Hepatic stellate cell (primary cell): ENCODE measurements at regions not wholly inside any gene's neighbourhood (a gene's known extent, or its start where the extent isn't known, plus 50 kb on each side); places are given as distances from the start of the nearest gene placed in this dataset.

Experiments used
- DNase-seq: peaks from one replicate; pipeline ENCODE4 v3.0.0; 2011; ENCODE audit warnings: low spot score

DNA sequence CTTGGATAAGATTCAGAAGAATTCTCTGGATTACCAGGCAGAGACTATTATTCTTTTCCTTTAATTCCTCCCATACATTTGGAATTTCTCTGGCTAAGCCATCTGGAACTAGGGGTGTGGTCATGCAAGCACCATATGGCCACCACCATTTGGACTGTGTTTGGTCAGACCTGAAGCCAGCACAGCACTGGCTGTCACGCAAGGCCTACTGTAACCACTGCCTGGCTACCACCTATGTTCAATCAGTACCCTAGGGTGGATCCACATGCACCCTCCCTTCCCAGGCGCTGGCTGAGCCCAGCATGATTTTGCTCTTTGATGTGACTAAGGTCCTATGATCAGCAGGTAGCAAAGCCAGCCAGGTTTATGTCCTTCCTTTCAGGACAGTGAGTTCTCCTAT lies 287.8 kb upstream of the GOLIM4 start:
- no peak for DNase-seq

DNA sequence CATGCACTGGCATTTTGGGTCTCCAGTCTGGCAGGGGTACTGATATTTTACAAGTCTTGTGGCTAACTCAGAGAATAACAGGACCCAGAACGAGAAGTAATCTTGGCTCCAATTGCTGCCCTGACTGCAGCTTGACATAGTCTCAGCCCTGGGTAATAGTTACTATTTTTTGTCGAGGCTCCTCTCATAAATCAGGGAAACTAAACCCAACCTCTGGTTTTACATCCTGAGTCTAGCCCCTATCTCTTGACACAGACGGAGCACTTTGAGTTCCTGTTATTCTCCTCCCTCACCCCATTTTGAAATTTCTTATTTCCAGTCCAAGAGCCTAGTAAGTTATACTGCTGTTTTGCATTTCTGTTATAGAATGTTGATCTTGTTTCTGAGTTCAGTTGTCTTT lies 276.1 kb upstream of the GOLIM4 start:
- DNase-seq = no peak

DNA sequence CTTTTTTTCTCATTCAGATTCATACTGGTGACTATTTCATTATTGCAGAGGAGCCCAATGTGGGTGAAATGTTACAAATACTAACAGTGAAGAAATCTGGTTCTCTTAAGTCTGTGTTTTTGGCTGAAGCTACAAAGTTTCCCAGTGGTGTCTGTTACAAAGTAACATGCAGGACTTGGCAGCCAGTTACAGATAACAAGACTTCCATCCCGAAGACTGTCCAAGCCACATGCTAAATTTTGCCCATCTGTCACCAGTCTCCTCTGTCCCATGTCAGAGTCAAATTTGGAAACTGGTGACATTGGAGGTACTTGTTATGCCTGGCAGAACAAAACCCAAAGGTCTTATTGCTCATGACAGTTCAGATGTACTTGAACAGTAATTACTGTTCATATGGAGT lies 269.2 kb upstream of the GOLIM4 start:
- DNase-seq = no peak

DNA sequence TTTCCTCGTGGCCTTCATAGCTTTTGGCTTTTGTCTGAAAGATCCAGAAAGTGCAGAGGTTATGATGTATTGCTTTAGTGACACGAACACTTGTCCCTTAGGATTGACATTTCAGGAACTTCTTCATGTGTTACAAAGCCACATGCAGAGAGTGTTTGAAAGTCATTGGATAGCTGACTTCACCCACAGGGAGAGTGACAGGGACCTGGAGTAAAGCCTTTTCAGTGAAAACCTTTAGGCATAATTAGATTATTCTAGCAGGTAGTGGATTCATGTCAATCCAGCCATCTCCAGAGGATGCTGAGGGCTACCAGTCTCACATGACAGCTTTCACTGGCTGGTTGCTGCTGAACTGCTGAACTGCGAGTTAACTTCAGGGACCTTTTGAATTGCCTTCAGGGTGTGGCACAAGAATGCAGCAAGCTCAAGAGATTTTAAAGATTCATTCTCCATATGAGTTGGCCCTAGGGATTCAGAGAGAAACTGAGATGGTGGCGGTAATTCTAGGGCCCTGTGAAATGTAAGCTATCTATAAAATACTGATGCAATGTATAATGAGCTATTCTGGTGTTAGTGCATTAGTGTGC lies 267.0 kb upstream of the GOLIM4 start:
- no peak for DNase-seq

DNA sequence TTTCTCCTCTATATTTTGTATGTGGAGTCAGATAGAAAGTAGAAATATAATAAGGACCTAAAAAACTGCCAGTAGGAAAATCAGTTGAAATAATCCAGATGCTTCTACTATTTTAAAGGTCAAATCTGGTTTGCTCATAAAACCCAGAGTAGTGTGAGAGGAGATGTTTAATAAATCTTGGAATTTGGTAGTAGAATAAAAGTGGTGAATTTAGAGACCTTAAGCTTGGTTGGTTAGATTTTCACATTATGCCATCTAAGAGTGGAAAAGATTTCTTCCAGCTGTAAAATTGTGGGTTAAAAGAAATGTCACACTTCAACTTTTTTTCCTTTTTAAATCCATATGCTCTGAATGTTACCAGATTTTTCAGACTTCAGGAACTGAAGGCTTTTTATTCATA lies 266.4 kb upstream of the GOLIM4 start:
- DNase-seq = no peak

DNA sequence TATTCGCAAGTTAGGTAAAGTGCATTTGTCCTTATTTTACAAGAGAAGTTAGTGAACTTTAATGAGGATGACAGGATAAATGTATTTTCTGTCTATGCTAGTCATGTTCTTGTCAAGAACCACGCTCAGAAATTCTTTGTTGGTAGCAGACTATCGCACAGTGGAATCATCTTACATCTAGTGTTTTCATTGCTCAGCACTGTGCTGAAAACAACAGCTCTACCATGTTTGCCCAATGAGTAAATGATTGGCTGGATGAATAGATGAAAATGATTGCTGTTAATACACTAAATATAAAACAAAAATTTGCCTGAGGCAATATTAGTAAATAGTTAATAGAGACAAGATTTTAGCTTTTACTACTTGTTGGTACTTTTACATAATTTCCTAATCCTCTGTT lies 265.3 kb upstream of the GOLIM4 start:
- DNase-seq = no peak

DNA sequence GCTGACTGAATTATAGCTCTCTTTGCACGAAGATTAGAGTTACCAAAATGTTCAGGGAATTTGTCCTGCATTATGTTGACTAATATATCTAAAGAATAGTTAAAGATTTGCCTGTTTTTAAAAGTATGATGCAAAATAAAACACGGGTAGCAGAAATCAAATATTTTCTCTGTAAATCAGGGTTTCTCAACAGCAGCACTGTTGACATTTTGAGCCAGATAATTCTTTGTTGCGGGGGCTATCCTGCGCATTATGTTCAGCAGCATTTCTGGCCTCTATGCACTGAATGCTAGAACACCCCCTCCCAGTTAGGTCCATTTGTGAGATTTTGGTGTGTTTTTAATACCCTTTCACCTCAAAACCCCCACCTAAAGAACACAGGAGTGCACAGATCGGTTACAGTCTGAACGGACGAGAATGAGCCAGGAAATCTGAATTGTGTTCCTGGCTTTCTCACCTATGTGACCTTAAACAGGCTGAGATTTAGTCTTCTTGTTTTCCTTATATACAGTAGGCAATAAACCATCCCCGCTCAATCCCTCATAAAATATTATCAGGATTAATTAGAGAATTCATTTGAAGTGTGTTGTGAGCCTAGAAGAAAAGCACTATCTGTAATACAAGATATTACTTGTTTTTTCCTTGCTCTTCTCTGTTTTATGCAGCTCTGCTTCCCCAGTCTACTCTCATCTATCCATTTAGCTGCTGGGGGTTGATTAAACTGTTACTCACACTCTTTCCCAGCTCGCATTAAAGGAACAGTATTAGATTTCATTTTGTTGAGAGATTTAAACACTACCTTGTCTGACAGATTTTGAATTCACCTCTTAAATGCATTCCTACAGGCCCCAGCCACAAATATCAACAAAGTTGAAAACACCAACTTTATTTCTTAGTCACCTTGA lies 247.5 kb upstream of the GOLIM4 start:
- DNase-seq = no peak

DNA sequence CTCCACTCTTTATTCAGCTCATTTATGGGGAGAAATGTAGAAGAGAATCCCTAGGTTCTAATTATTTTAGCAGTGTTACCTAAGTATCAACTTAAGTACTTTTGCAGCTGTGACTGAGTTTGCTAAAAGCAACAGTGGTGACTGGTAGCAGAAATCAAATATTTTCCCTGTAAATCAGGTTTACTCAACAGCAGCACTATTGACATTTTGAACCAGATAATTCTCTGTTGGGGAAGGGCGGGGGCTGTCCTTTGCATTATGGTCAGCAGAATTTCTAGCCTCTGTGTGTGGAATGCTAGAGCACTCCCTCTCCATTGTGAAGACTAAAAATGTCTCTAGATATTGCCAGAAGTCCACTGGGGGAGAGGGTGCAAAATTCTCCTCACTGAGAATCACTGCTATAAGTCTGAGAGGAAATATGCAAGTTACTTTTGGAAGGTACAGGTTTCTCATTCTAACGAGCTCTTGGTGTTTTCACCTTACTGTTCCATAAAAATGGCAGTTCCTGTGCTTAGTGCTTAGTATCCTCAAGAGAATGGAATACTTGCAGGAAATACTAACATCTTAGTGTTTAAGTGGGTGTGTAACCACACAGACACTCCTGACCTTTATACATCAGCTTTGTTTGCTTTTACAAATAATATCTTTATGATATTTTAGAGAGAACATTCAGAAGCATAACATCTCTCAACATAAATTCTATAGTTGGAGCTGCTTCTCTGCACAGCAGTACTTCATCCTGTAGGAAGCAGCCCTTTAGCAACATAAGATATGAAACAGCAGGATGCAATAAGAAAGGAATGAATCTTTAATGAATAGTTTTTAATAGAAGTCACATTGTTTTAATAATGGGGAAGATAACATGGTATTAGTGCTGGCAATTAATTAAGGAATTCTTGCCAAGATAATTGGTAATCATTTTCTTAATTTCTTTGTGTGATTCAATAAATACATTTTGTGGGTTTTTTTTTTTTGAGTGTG lies 246.5 kb upstream of the GOLIM4 start:
- DNase-seq = no peak

DNA sequence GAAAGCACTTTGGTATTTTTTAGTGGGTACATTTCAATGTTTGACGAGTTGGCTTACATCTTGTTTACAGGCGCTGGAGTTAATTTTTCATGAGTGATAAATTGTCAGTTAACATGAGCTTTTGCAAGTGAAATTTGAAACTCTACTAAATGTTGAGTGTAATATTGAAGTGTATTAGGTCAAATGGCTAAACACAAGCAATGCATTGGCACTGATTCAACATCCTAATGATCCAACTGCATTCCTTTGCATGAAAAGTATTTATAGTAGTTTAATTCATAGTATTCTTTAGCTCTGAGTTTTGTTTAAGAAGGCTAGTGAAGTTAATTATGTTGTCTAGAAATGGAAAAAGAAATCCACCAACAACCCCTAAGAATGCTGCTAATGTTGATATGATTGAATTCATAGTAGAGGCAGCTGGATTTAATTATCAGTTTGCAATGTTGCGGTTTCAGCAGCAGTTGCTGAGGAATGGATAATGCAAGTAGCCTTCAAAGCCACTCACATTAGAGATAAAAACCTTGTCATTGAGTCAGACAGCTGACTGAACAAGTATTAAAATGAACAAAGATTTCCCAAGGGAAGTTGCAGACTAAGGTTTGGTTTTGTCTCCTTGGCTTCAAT lies 245.6 kb upstream of the GOLIM4 start:
- DNase-seq = no peak

DNA sequence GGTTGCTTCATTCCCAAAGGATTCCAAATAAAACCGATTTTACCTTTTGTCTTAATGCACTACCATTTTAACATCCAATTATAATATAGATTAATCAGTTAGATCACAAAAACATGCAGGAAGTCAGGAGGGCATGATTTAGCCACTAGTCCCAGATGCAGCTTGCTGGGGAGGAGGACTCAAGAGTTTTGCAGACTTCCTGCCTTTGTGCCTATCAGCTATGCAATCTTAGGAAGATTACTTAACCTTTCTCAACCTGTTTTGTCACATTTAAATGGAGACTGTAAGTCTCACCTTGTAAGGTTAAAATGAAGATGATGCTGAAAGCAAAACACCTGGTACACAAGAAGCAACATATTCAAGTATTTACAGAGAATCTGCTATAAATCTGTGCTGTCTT lies 242.4 kb upstream of the GOLIM4 start:
- DNase-seq = no peak

DNA sequence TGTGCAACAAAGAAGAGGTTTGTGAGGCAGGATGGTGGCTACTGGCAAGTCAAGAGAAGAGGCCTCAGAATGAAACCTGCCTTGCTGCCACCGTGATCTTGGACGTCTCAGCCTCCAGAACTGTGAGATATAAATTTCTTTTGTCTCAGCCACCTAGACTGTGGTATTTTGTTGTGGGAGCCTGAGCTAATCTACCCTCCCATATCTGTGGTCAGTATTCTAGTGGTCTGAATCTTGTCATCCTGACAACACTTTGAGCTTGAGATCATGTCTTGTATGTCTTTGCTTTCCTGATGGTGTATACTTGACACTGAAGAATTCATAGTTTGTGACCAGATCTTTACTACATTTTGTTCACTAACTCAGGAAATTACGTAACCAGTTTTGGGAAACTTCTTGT lies 240.6 kb upstream of the GOLIM4 start:
- DNase-seq = no peak

DNA sequence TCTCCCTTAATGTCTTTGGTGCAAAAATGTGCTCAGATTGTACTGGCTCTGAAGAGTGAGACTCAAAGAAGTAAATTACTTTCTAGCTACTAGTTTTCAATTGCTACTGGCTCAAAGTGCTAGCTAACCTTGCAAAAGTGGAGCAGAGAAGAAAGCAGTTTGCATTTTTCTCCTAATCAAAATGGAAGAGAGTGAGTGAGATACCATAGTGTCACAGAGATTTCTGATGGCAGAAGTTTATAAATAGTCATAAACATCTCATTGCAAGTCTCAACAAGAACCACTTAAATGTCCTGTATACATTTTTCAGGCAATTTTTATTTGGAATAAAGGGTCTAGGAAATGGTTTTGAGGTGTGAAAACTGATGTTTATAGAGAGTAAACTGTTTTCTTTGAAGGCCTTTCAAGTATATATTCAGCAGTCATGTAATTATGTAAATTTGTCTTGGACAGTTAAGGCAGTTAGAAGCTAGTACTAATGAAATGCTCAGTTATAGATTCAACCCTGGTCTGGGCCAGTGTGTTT lies 237.7 kb upstream of the GOLIM4 start:
- DNase-seq = no peak

DNA sequence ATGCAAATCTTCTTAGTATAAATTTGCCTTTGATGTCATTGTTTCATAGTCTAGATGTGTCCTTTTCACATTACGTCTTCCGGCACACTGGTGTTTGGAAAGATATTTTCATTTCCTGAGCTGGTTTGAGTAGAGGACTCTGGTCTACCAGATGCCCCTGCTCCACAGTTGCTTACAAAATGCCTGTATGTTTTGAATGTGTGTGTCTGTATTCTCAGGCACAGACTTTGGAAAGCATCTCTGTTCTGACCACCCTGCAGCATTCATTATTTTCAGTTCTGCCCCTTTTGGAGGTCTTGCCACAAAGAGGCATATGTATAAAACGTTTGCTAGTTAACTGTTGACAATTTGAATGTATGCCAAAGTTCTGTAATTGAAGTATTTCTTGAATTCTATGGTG lies 236.0 kb upstream of the GOLIM4 start:
- DNase-seq = no peak

DNA sequence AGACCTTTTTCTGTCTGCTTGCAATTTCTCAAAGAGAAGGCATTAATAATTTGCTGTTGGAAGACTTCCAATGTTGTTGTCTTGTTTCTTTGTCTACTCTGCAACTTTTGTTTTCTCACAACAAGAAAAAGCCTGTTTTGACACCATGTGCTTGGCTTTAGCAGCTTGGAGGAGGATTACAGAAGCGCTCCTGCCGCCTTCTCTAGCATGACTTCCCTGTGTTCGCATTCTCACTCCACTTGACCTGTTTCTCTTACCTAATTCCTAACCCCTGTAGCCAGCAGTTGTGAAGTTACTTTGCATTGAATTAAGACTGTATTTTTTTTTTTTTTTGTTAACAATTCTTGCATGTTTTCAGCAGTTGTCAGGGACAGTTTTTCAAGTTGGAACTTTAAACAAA lies 235.3 kb upstream of the GOLIM4 start:
- no peak for DNase-seq

DNA sequence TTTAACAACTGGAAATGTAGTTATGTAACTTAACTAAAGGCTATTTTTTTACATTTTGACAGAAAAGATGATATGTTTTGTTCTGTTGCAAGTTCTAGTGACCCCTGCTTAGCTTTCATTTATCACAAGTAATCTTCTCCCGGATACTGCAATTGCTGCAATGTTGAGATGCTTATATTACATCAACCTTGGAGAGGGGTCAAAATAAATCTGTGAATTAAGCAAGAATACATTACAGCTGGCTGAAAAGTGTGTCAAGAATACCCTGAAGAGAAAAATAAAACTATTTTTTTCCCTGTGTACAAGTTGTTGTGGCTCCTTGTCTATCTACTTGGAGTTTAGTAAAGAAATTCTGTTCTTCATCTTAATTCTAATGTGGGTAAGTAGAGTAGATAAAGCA lies 232.1 kb upstream of the GOLIM4 start:
- DNase-seq = no peak

DNA sequence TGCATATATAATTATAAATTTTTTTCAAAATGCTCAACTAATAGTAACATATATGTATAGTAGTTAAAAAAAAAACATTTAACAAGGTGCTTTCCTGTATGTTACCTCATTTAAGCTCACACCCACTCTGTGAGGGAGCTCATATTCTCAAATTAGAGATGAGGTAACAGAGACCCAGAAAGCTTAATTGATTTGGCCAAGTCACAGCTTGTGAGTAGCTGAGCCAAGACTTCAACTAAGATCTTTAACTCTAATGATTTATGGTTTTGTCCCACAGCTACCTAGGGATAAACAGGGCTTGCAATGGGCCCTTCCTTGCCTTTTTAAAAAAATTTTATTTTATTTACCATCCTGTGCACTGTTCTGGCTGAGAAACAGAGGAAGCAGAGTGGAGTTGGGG lies 230.0 kb upstream of the GOLIM4 start:
- no peak for DNase-seq

DNA sequence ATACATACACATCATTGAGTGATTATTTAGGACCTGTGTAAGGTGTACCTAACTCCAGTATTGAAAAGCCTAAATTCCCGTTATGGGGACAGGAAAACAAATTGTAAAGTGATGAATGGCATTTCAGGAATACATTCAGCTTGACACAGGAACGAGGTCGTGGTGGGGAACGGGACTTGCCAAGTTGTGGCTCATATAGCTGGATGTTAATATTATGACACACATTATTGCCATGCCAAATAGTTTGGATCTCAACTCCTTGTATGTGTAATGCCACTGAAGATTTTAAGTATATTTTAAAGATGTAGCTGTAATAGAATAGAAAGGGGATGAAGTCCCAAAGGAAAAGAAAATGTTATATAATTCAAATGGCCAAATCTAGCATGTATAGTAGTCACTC lies 227.2 kb upstream of the GOLIM4 start:
- DNase-seq = no peak

DNA sequence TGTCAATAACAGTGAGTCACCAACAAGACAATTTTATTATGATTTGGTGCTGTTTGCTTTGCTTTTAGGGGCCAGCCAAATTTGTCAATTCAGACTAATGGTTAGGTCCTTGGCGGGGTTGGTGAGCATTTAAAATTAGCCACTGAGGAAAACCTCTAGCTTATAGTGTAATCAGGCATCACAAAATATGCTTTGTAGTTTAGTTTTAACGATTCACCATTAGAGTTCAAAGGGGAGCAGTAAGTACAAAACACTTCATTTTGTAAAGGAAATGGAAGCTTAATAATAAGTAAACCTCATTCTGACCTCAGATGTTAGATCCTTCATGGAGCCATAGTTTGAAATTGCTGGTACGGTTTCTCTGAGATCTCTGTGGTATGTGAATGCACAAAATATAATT lies 218.4 kb upstream of the GOLIM4 start:
- DNase-seq = no peak

DNA sequence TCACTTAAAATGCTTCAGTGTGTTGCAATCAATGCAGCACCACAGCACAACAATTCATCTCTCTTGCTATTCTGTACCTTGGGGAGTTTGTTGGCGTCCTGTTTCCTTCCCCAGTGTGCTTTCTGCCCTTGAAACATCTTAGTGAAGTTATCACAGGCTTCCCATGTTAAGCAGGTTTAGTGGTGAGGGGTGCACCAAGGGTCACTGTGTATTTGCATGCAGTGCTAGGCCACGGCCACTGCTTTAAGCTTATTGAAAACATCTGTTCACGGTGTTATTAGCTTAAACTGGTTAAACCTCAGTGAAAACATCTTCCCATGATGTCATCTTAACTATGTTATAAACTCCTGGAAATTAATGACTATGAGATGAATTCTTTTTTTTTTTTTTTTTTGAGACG lies 217.3 kb upstream of the GOLIM4 start:
- DNase-seq = no peak

DNA sequence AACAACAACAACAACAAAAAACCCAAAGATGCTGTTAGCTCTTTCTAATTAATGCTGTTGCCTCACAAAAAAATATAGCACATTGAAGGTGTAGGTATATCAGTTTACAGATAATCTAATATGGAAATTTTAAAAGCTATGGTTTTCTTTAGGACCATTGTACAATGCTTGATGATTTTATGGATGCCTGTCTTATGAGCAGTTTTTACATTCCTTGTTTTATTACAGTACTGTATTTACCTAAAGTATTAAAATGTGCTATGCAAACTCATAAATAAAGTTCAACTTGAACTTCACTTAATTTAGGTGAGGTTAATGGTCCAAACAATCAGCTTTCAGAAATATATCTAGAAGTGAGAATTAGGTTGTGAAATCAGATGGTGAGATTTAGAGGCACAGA lies 212.2 kb upstream of the GOLIM4 start:
- DNase-seq = no peak

DNA sequence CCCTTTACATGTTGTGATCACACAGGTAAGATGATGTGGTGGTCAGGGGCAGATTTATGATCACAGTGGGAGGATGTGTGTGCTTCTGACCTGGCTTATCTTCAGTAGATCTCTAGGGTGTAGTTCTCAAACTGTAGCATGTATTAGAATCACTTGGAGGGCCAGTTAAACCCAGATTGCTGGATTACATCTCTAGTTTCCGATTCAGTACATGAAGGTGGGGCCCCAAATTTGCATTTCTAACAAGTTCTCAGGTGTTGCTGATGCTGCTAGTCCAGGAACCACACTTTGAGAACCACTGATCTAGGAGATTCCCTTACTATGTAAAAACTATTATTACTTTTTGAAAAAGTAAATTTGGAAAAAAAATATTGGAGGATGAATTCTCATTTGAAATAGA lies 199.3 kb upstream of the GOLIM4 start:
- no peak for DNase-seq

DNA sequence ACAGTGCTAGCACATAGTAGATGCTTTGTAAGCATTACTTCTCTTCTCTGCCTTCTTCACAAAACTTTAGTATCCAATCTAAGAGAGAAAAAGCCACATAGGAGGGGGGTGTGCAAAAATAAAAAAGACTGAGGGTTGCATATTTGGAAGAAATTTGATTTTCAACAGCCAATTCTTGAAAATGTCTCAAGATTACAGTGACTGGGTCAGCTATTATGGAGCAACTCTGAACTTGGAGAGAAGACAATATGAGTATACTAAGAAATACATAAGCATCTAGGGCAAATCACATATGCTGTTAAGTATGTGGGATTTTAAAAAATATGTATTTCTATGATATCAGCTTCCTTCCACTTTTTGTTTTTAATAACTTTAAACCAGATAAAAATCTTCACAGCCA lies 196.6 kb upstream of the GOLIM4 start:
- DNase-seq = no peak
